Uterus (tissue), 3 donors: ENCODE measurements at regions not wholly inside any gene's neighbourhood (a gene's known extent, or its start where the extent isn't known, plus 50 kb on each side); places are given as distances from the start of the nearest gene placed in this dataset.

Source experiments
- DNase-seq, 2 donors: peaks; one replicate each; pipeline ENCODE4 v3.0.0-alpha.2; 2019 to 2020
- H3K27ac ChIP-seq, 2 donors: fragments of 200-600 bp; sonication (generic); 1 replicate in 1 of 2; 2 replicates in 1 of 2; pipeline ENCODE4 v1.5.1; 2016 to 2018
- H3K27me3 ChIP-seq, 2 donors: fragments of 200-600 bp; sonication (generic); one replicate each; pipeline ENCODE4 v1.5.1; 2018 to 2019; ENCODE audit warnings: control low read depth in 1 of 2
- H3K36me3 ChIP-seq, 2 donors: fragments of 200-600 bp; sonication (generic); one replicate each; pipeline ENCODE4 v1.5.1; 2019; ENCODE audit warnings: control low read depth in 1 of 2
- H3K4me1 ChIP-seq, 2 donors: fragments of 200-600 bp; sonication (generic); one replicate each; pipeline ENCODE4 v1.5.1; 2018 to 2019; ENCODE audit warnings: control low read depth in 1 of 2
- H3K4me3 ChIP-seq, 2 donors: fragments of 200-600 bp; sonication (generic); 1 replicate in 1 of 2; 2 replicates in 1 of 2; pipeline ENCODE4 v1.5.1; 2018 to 2019; ENCODE audit warnings: mild to moderate bottlenecking in 1 of 2
- H3K9me3 ChIP-seq, 2 donors: fragments of 200-600 bp; sonication (generic); one replicate each; pipeline ENCODE4 v1.5.1; 2019; ENCODE audit warnings: control low read depth in 1 of 2
- CTCF ChIP-seq, 4 experiments: fragments of 200-600 bp in 2 of 4; fragments of 450-650 bp in 2 of 4; sonication (generic) in 2 of 4; IDR thresholded peaks; one replicate each; pipeline ENCODE4 v1.5.1; 2016 to 2019; ENCODE audit warnings: antibody characterized with exemption in 4 of 4, mild to moderate bottlenecking in 2 of 4, moderate library complexity in 1 of 4
- POLR2A ChIP-seq, 2 donors: fragments of 450-650 bp; IDR thresholded peaks; one replicate each; pipeline ENCODE4 v1.6.1; 2016; ENCODE audit warnings: antibody characterized with exemption in 2 of 2, mild to moderate bottlenecking in 1 of 2, moderate library complexity in 1 of 2
- intact Hi-C: fragments of 100-400 bp; cut with DNase I; formaldehyde crosslinking; loops from one replicate; pipeline ENCODE4 v1.15.1; 2023; ENCODE audit warnings: low total_unique reads
- donor health status: DM: yes; HTN: yes; CAD: no.

- Histone ChIP-seq H3K27me3 (no peaks in the 10 kb centered on the region), H3K36me3 (no peaks in the 10 kb centered on the region), H3K27ac (no peak overlapping the region), H3K4me1 (no peaks in the 10 kb centered on the region), H3K9me3 (no peaks in the 10 kb centered on the region), H3K4me3 (no peak overlapping the region)
- intact Hi-C loops, result no loop called here
- TF ChIP-seq POLR2A (IDR thresholded peaks at IDR 0.05) (no peak), CTCF (IDR thresholded peaks at IDR 0.05) (no peak)
- no peak for DNase-seq
These were observed 798.9 kb upstream of the SALL3 start for GRCh38 chr18:78180741-78181140.

DNA sequence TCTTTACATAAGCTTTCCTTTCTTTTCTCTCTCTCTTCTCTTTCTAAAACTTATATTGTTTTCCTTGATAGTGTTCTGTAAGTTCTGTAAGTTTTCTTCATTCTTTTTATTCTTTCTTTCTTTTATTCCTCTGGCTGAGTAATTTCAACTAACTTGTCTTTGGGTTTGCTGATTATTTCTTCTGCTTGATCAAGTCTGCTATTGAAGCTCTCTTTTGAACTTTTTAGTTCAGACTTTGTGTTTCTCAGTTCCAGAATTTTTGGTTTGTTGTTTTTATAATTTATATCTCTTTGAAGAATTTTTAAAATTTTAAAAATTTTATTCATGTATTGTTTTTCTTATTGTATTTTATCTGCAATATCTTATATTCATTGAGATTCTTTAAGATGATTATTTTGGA lies 795.8 kb upstream of the SALL3 start:
- Histone ChIP-seq H3K27ac (no peak overlapping the region), H3K27me3 (no peaks in the 10 kb centered on the region), H3K4me3 (no peak overlapping the region), H3K9me3 (no peaks in the 10 kb centered on the region), H3K4me1 (no peaks in the 10 kb centered on the region), H3K36me3 (no peaks in the 10 kb centered on the region)
- intact Hi-C loops, result no loop called here
- no peak for DNase-seq
- TF ChIP-seq POLR2A (IDR thresholded peaks at IDR 0.05) (no peak), CTCF (IDR thresholded peaks at IDR 0.05) (no peak)

DNA sequence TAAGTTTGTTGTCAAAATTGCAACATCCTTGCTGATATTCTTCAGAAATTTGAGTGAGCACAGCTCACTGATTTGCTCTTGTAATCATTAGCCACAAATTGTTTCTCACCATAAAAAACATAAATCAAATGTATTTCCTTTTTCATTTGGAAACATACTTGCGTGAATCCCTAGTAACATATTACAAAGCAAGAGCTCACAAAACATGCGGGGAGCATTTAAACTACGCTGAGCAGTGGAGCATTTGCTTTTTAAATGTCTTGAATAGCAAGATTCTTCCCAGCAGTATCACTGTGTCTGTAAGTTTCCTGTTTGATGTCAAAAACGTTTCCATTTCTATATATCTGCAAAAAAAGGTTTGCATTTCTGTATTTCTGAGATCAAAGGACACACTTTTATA lies 788.3 kb upstream of the SALL3 start:
- TF ChIP-seq CTCF (IDR thresholded peaks at IDR 0.05) (no peak), POLR2A (IDR thresholded peaks at IDR 0.05) (no peak)
- no peak for DNase-seq
- H3K4me3 ChIP-seq, result no peak overlapping the region
- H3K27ac ChIP-seq, result no peak overlapping the region
- intact Hi-C loops, result no loop called here
- no peaks in the 10 kb centered on the region for H3K9me3 ChIP-seq
- H3K27me3 ChIP-seq, result no peaks in the 10 kb centered on the region
- no peaks in the 10 kb centered on the region for H3K36me3 ChIP-seq
- no peaks in the 10 kb centered on the region for H3K4me1 ChIP-seq

DNA sequence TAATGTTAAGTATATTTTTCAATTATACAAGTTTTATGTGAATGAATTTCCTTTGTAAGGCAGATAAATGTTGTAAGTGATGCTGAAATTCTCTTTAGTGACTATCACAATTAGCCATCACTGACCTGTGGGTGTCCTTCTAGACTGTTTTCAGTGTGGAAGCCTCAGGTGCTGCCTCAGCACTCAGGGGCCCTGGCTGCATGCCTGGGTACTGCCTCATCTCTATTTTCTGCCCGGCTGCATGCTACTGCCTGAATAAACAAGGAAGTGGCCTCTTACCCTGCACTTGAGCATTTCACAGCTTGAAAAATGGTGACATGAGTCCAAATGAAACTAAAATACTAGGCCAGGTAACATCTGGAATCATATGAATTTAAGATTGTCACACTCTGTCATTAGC lies 787.6 kb upstream of the SALL3 start:
- intact Hi-C loops, result no loop called here
- Histone ChIP-seq H3K36me3 (no peaks in the 10 kb centered on the region), H3K4me1 (no peaks in the 10 kb centered on the region), H3K9me3 (no peaks in the 10 kb centered on the region), H3K4me3 (no peak overlapping the region), H3K27ac (no peak overlapping the region), H3K27me3 (no peaks in the 10 kb centered on the region)
- no peak for DNase-seq
- TF ChIP-seq CTCF (IDR thresholded peaks at IDR 0.05), result peak in 1 of 4 experiments; percentile 7
- TF ChIP-seq POLR2A (IDR thresholded peaks at IDR 0.05), result no peak

DNA sequence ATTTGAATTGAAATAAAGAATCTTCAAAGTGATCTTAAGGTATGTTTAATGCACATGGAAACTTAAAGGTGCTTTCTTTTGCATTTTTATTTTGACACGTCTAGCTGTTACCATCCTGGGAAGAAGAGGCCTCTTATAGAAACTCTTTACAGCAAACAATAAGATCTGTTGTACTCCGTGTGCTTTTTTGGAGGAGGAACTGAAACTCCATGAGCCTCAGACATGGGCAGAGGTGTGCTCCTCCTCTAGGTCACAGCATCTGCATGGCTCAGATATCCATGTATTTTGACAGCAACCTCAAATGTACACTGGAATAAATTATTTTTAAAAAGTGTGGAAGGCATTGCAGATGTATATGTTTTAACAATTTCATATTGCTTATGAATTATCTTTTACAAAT lies 783.3 kb upstream of the SALL3 start:
- intact Hi-C loops, result no loop called here
- Histone ChIP-seq H3K9me3 (no peaks in the 10 kb centered on the region), H3K27ac (no peak overlapping the region), H3K27me3 (no peaks in the 10 kb centered on the region), H3K4me1 (no peaks in the 10 kb centered on the region), H3K36me3 (no peaks in the 10 kb centered on the region), H3K4me3 (no peak overlapping the region)
- no peak for TF ChIP-seq CTCF (IDR thresholded peaks at IDR 0.05)
- TF ChIP-seq POLR2A (IDR thresholded peaks at IDR 0.05), result no peak
- DNase-seq, result no peak
